ENCODE measurements at regions not wholly inside any gene's neighbourhood (a gene's known extent, or its start where the extent isn't known, plus 50 kb on each side); places are given as distances from the start of the nearest gene placed in this dataset.

DNA sequence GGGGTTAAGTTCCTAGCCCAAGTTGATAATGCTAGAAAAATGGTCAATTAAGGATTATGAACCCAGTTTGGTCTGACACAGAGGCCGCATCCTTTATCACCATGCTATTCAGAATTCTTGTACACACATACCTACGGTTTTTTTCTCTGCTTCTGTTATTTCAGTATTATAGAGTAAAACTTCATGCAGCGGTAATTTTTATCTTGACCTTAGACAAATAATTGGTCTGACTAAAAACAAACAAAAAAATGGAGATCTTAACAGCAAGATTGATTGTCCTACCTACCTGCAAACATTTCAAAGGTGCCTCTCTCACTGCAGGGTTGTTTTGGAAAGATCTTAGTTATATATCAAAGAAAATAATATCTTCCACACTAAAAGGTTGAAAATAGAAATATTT lies 201.9 kb upstream of the PRICKLE1 start:
- H3K36me3 ChIP-seq (replicated peaks in 1 of 2), result no peaks in the 10 kb centered on the region
- DNase-seq, result no peak
- TF ChIP-seq POLR2A (IDR thresholded peaks at IDR 0.05) (no peak), CTCF (IDR thresholded peaks at IDR 0.05) (no peak)
- H3K27me3 ChIP-seq, result no peaks in the 10 kb centered on the region
- H3K9me3 ChIP-seq (replicated peaks in 1 of 3), result no peaks in the 10 kb centered on the region
- intact Hi-C loops (cut with DNase I), result no loop called here
- peaks cover 0 to 3% of the 10 kb centered on the region in 2 donors for H3K4me1 ChIP-seq (replicated peaks in 1 of 2)
- no peak overlapping the region for H3K4me3 ChIP-seq
- no peak overlapping the region for H3K27ac ChIP-seq
- 84 to 92% (median 91%) methylated on average over 3 of the region's 3 CpGs for WGBS, 4 donors

DNA sequence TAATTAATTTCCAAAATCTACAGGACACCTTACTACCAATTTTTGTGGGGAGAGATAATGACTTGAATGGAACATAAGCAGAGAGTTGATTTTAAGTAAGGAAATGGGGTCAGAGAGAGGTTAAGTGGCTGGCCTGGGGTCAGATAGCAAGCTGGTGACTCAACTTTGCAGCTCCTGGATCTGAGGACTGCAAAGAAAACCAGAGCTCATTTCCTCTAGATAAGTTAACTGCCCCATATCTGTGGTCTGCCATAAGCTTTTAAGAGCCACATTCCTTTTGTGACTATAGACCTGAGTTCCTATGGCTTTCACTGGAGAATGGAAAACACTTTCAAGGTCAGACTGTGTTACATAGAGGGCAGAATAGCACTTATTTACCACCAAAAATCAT lies 201.2 kb upstream of the PRICKLE1 start:
- Histone ChIP-seq H3K4me1 (replicated peaks in 1 of 2) (peaks cover 0 to 3% of the 10 kb centered on the region in 2 donors), H3K9me3 (replicated peaks in 1 of 3) (no peaks in the 10 kb centered on the region), H3K4me3 (no peak overlapping the region), H3K27me3 (no peaks in the 10 kb centered on the region), H3K36me3 (replicated peaks in 1 of 2) (no peaks in the 10 kb centered on the region), H3K27ac (no peak overlapping the region)
- intact Hi-C loops (cut with DNase I), result no loop called here
- peak in 3 of 7 donors; percentile 9 to 58 (median 32) for DNase-seq
- TF ChIP-seq CTCF (IDR thresholded peaks at IDR 0.05), result no peak
- TF ChIP-seq POLR2A (IDR thresholded peaks at IDR 0.05), result no peak

GRCh38 chr12:42789808-42790760 lies 200.5 kb upstream of the PRICKLE1 start:
- H3K36me3 ChIP-seq (replicated peaks in 1 of 2), result no peaks in the 10 kb centered on the region
- no peak for TF ChIP-seq CTCF (IDR thresholded peaks at IDR 0.05)
- TF ChIP-seq POLR2A (IDR thresholded peaks at IDR 0.05), result no peak
- H3K27ac ChIP-seq, result no peak overlapping the region
- H3K4me3 ChIP-seq, result no peak overlapping the region
- peaks cover 0 to 3% of the 10 kb centered on the region in 2 donors for H3K4me1 ChIP-seq (replicated peaks in 1 of 2)
- intact Hi-C loops (cut with DNase I), result no loop called here
- H3K27me3 ChIP-seq, result no peaks in the 10 kb centered on the region
- WGBS, 4 donors, result 73 to 79% (median 78%) methylated on average over 15 of the region's 15 CpGs
- H3K9me3 ChIP-seq (replicated peaks in 1 of 3), result no peaks in the 10 kb centered on the region
- no peak for DNase-seq

DNA sequence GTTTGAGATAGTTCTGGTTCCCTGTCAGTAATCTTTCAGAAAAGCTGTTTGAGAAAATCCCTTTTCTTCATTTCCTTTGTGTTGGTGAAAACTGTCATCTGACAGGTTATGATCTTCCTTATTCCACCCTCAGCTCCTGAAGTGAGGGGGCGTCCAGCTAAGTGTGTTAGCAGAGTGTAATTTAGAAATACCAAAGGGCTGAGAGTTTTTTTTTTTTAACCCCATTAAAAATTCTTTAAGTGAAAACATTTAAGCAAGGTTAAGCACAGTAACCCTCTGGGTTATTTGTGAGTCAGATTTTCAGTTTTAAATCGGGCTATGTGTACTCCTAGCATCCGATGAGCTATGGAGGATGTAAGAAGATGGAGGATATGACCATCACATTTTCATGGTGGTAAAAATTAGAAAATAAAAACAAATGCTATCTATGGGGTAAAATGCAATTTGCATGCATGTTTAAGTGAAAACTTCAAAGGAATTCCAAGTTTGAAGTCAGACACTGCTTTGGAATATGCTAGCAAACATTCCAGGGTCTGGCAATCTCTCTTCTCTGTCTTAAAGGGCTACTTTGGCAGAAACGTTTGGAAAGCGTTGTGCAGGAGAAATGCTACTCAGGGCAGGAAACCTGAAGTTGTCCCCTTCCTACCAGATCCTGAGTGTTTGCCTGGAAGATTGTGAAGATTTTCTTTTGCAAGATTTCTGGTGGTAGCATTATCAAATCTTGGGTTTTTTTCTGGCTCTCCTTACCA lies 197.0 kb upstream of the PRICKLE1 start:
- TF ChIP-seq POLR2A (IDR thresholded peaks at IDR 0.05), result no peak
- no peak for TF ChIP-seq CTCF (IDR thresholded peaks at IDR 0.05)
- no peak overlapping the region for H3K4me3 ChIP-seq
- no peak for DNase-seq
- no peaks in the 10 kb centered on the region for H3K36me3 ChIP-seq (replicated peaks in 1 of 2)
- 60 to 67% (median 62%) methylated on average over 5 of the region's 5 CpGs for WGBS, 4 donors
- H3K9me3 ChIP-seq (replicated peaks in 1 of 3), result no peaks in the 10 kb centered on the region
- peaks cover 0 to 3% of the 10 kb centered on the region in 2 donors for H3K4me1 ChIP-seq (replicated peaks in 1 of 2)
- H3K27ac ChIP-seq, result no peak overlapping the region
- no peaks in the 10 kb centered on the region for H3K27me3 ChIP-seq
- intact Hi-C loops (cut with DNase I), result no loop called here

All from adrenal gland (tissue), 9 donors.